WTC11 (cell line): ENCODE measurements at regions not wholly inside any gene's neighbourhood (a gene's known extent, or its start where the extent isn't known, plus 50 kb on each side); places are given as distances from the start of the nearest gene placed in this dataset.

Source experiments
- CREM ChIP-seq: sonication (generic); formaldehyde crosslinking; IDR thresholded peaks from 2 replicates; pipeline ENCODE4 v1.8.1; 2022; ENCODE audit warnings: mild to moderate bottlenecking, missing genetic modification reagents, moderate library complexity
- NR2C2 ChIP-seq: sonication (generic); formaldehyde crosslinking; IDR thresholded peaks from 2 replicates; pipeline ENCODE4 v1.8.0; 2022; ENCODE audit warnings: mild to moderate bottlenecking, missing genetic modification reagents
- SP1 ChIP-seq: sonication (generic); formaldehyde crosslinking; conservative IDR thresholded peaks from 2 replicates; pipeline ENCODE4 v1.8.1; 2022; ENCODE audit warnings: missing genetic modification reagents
- TEAD4 ChIP-seq: sonication (generic); formaldehyde crosslinking; IDR thresholded peaks from 2 replicates; pipeline ENCODE4 v1.8.0; 2022; ENCODE audit warnings: mild to moderate bottlenecking, missing genetic modification reagents
- ZNF121 ChIP-seq: sonication (generic); formaldehyde crosslinking; IDR thresholded peaks from 2 replicates; pipeline ENCODE4 v1.8.0; 2023; ENCODE audit warnings: missing genetic modification reagents
- ZNF232 ChIP-seq: sonication (generic); formaldehyde crosslinking; IDR thresholded peaks from 2 replicates; pipeline ENCODE4 v1.8.0; 2022; ENCODE audit warnings: mild to moderate bottlenecking, missing genetic modification reagents
- TF ChIP-seq, protein P1 (sequence below): sonication (generic); formaldehyde crosslinking; IDR thresholded peaks from 2 replicates; pipeline ENCODE4 v1.8.1; 2023; ENCODE audit warnings: mild to moderate bottlenecking, moderate library complexity, missing genetic modification reagents
- TF ChIP-seq, protein P2 (sequence below): fragments of 200-600 bp; IDR thresholded peaks from 2 replicates; pipeline ENCODE4 v1.8.0; 2022; ENCODE audit warnings: antibody characterized with exemption
- TF ChIP-seq, protein P3 (sequence below): sonication (generic); formaldehyde crosslinking; conservative IDR thresholded peaks from 2 replicates; pipeline ENCODE4 v1.8.1; 2022; ENCODE audit warnings: mild to moderate bottlenecking, missing genetic modification reagents
- TF ChIP-seq, protein P4 (sequence below): sonication (generic); formaldehyde crosslinking; IDR thresholded peaks from 2 replicates; pipeline ENCODE4 v1.8.1; 2022; ENCODE audit warnings: mild to moderate bottlenecking, moderate library complexity, missing genetic modification reagents
- TF ChIP-seq, protein P5 (sequence below): sonication (generic); formaldehyde crosslinking; IDR thresholded peaks from 2 replicates; pipeline ENCODE4 v1.8.0; 2022; ENCODE audit warnings: mild to moderate bottlenecking, missing genetic modification reagents

DNA sequence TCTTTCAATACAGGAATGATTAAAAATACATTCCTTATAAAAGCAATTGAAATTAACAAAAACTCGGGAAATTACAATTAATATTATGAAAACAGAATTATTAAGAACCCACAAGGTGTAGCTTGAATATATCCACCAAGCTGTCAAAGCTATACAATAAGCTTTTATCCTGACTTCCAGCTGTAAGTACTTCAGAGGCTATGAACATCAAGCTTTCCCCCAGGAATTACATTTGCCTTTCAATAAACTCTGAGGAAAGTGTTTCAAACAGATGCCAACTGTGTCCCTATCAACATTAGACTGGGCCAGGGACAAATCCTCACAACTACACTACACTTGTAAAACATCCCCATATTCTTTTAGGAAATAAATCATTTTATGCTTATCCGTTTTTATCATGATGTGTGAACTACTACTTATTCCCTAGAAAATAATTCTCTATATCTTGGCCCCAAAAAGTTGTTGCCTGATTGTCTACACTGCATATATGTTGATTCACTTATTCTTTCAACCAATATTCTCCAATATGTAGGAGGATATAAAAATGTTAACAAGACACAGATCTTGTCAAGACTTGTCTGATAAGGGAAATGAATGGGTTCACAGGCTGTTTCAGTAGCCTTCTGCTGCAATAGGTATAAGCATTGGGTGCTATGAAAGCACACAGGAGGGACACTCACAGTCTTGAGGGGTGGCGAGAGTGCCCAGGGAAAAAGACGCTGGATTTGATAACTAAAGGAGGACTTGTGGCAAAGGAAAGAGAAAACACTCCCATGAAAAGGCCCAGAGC, 494.1 kb downstream of the CENPC start:
- TF ChIP-seq, protein P1, sequence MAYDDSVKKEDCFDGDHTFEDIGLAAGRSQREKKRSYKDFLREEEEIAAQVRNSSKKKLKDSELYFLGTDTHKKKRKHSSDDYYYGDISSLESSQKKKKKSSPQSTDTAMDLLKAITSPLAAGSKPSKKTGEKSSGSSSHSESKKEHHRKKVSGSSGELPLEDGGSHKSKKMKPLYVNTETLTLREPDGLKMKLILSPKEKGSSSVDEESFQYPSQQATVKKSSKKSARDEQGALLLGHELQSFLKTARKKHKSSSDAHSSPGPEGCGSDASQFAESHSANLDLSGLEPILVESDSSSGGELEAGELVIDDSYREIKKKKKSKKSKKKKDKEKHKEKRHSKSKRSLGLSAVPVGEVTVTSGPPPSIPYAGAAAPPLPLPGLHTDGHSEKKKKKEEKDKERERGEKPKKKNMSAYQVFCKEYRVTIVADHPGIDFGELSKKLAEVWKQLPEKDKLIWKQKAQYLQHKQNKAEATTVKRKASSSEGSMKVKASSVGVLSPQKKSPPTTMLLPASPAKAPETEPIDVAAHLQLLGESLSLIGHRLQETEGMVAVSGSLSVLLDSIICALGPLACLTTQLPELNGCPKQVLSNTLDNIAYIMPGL (CRISPR knock-in tag), result no peak
- TF ChIP-seq, protein P2, sequence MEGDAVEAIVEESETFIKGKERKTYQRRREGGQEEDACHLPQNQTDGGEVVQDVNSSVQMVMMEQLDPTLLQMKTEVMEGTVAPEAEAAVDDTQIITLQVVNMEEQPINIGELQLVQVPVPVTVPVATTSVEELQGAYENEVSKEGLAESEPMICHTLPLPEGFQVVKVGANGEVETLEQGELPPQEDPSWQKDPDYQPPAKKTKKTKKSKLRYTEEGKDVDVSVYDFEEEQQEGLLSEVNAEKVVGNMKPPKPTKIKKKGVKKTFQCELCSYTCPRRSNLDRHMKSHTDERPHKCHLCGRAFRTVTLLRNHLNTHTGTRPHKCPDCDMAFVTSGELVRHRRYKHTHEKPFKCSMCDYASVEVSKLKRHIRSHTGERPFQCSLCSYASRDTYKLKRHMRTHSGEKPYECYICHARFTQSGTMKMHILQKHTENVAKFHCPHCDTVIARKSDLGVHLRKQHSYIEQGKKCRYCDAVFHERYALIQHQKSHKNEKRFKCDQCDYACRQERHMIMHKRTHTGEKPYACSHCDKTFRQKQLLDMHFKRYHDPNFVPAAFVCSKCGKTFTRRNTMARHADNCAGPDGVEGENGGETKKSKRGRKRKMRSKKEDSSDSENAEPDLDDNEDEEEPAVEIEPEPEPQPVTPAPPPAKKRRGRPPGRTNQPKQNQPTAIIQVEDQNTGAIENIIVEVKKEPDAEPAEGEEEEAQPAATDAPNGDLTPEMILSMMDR, result no peak
- TF ChIP-seq, protein P3, sequence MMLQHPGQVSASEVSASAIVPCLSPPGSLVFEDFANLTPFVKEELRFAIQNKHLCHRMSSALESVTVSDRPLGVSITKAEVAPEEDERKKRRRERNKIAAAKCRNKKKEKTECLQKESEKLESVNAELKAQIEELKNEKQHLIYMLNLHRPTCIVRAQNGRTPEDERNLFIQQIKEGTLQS, result no peak
- TF ChIP-seq ZNF121 (CRISPR knock-in tag) (no peak), NR2C2 (CRISPR knock-in tag) (no peak), CREM (CRISPR knock-in tag) (no peak), ZNF232 (CRISPR knock-in tag) (no peak), SP1 (CRISPR knock-in tag) (no peak), TEAD4 (CRISPR knock-in tag) (no peak)
- TF ChIP-seq, protein P4, sequence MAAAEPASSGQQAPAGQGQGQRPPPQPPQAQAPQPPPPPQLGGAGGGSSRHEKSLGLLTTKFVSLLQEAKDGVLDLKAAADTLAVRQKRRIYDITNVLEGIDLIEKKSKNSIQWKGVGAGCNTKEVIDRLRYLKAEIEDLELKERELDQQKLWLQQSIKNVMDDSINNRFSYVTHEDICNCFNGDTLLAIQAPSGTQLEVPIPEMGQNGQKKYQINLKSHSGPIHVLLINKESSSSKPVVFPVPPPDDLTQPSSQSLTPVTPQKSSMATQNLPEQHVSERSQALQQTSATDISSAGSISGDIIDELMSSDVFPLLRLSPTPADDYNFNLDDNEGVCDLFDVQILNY, result no peak
- TF ChIP-seq, protein P5, sequence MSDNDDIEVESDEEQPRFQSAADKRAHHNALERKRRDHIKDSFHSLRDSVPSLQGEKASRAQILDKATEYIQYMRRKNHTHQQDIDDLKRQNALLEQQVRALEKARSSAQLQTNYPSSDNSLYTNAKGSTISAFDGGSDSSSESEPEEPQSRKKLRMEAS, result no peak
